Loucy (cell line): ENCODE measurements at regions not wholly inside any gene's neighbourhood (a gene's known extent, or its start where the extent isn't known, plus 50 kb on each side); places are given as distances from the start of the nearest gene placed in this dataset.

Source experiments
- CTCF ChIP-seq: fragments of 200-600 bp; sonication (generic); conservative IDR thresholded peaks from 2 replicates; pipeline ENCODE4 v1.5.1; 2014; ENCODE audit warnings: mild to moderate bottlenecking, antibody characterized with exemption, low read length
- EZH2phosphoT487 ChIP-seq: fragments of 200-600 bp; IDR thresholded peaks from 2 replicates; pipeline ENCODE4 v1.6.1; 2018; ENCODE audit warnings: antibody characterized with exemption, mild to moderate bottlenecking, moderate library complexity, borderline replicate concordance

GRCh38 chr4:182150645-182151044, 92.6 kb upstream of the TENM3 start:
- TF ChIP-seq CTCF (no peak), EZH2phosphoT487 (no peak)
